H9 (cell line): ENCODE measurements at regions not wholly inside any gene's neighbourhood (a gene's known extent, or its start where the extent isn't known, plus 50 kb on each side); places are given as distances from the start of the nearest gene placed in this dataset.

Experiments
- DNase-seq: peaks from one replicate; pipeline ENCODE4 v3.0.0-alpha.2; 2017
- H2AFZ ChIP-seq: one replicate; pipeline ENCODE4 v1.6.1; 2013; ENCODE audit warnings: mild to moderate bottlenecking, low read length, control low read depth, moderate library complexity
- H2AK5ac ChIP-seq: 2 replicates; pipeline ENCODE4 v1.6.1; 2013; ENCODE audit warnings: low read length, control low read depth, mixed read lengths; ENCODE audit not compliant: insufficient read length
- H2BK120ac ChIP-seq: one replicate; pipeline ENCODE4 v1.6.1; 2013; ENCODE audit warnings: low read depth, mild to moderate bottlenecking, low read length, control low read depth, inconsistent platforms; ENCODE audit not compliant: poor library complexity, severe bottlenecking
- H2BK12ac ChIP-seq: 2 replicates; pipeline ENCODE4 v1.6.1; 2013; ENCODE audit warnings: low read length, control low read depth, mixed read lengths, low read depth; ENCODE audit not compliant: insufficient read length
- H2BK15ac ChIP-seq: 2 replicates; pipeline ENCODE4 v1.6.1; 2013; ENCODE audit warnings: low read depth, low read length, control low read depth
- H2BK20ac ChIP-seq: one replicate; pipeline ENCODE4 v1.6.1; 2013; ENCODE audit warnings: low read depth, mild to moderate bottlenecking, low read length, control low read depth, inconsistent platforms; ENCODE audit not compliant: poor library complexity, severe bottlenecking
- H2BK5ac ChIP-seq: 2 replicates; pipeline ENCODE4 v1.6.1; 2013; ENCODE audit warnings: low read length, control low read depth, mixed read lengths; ENCODE audit not compliant: insufficient read length
- H3K14ac ChIP-seq: 2 replicates; pipeline ENCODE4 v1.6.1; 2013; ENCODE audit warnings: low read length, control low read depth; ENCODE audit not compliant: insufficient read depth
- H3K18ac ChIP-seq: 2 replicates; pipeline ENCODE4 v1.6.1; 2013; ENCODE audit warnings: low read depth, mild to moderate bottlenecking, mixed read lengths, low read length, control low read depth; ENCODE audit not compliant: insufficient read length
- H3K23ac ChIP-seq: 2 replicates; pipeline ENCODE4 v1.6.1; 2013; ENCODE audit warnings: low read length, control low read depth, mixed read lengths, low read depth; ENCODE audit not compliant: insufficient read length
- H3K23me2 ChIP-seq: 2 replicates; pipeline ENCODE4 v1.6.1; 2013; ENCODE audit warnings: low read depth, mild to moderate bottlenecking, mixed read lengths, low read length, control low read depth; ENCODE audit not compliant: insufficient read length, poor library complexity, severe bottlenecking
- H3K27ac ChIP-seq: 2 replicates; pipeline ENCODE4 v1.5.1; 2013; ENCODE audit warnings: low read length, control low read depth, mixed read lengths, low read depth; ENCODE audit not compliant: insufficient read length
- H3K27me3 ChIP-seq: 2 replicates; pipeline ENCODE4 v1.6.1; 2013; ENCODE audit warnings: low read length, control low read depth, inconsistent platforms; ENCODE audit not compliant: insufficient read depth
- H3K4ac ChIP-seq: 2 replicates; pipeline ENCODE4 v1.6.1; 2013; ENCODE audit warnings: low read depth, mild to moderate bottlenecking, control low read depth, inconsistent platforms, low read length, moderate library complexity
- H3K4me1 ChIP-seq: 2 replicates; pipeline ENCODE4 v1.6.1; 2013; ENCODE audit warnings: low read length, control low read depth, inconsistent platforms; ENCODE audit not compliant: insufficient read depth
- H3K4me2 ChIP-seq: 2 replicates; pipeline ENCODE4 v1.6.1; 2013; ENCODE audit warnings: low read length, control low read depth, mixed read lengths; ENCODE audit not compliant: insufficient read length, insufficient read depth
- H3K56ac ChIP-seq: 2 replicates; pipeline ENCODE4 v1.6.1; 2013; ENCODE audit warnings: low read depth, mild to moderate bottlenecking, mixed read lengths, low read length, control low read depth; ENCODE audit not compliant: insufficient read length
- H3K79me1 ChIP-seq: 2 replicates; pipeline ENCODE4 v1.6.1; 2013; ENCODE audit warnings: low read depth, mild to moderate bottlenecking, moderate library complexity, low read length, control low read depth, inconsistent platforms; ENCODE audit not compliant: insufficient read depth, poor library complexity, severe bottlenecking
- H3K79me2 ChIP-seq: 2 replicates; pipeline ENCODE4 v1.6.1; 2013; ENCODE audit warnings: low read length, control low read depth, inconsistent platforms; ENCODE audit not compliant: insufficient read depth
- H3K9ac ChIP-seq: 2 replicates; pipeline ENCODE4 v1.6.1; 2013; ENCODE audit warnings: low read length, control low read depth, mixed read lengths; ENCODE audit not compliant: insufficient read length; ENCODE audit errors: extremely low read depth
- H3K9me3 ChIP-seq: one replicate; pipeline ENCODE4 v1.6.1; 2013; ENCODE audit warnings: low read depth, low read length, inconsistent platforms; ENCODE audit not compliant: control insufficient read depth
- H3T11ph ChIP-seq: one replicate; pipeline ENCODE4 v1.6.1; 2013; ENCODE audit warnings: mild to moderate bottlenecking, low read length, control low read depth, inconsistent platforms
- H4K20me1 ChIP-seq: one replicate; pipeline ENCODE4 v1.6.1; 2013; ENCODE audit not compliant: control insufficient read depth, insufficient read length, insufficient read depth
- H4K5ac ChIP-seq: 2 replicates; pipeline ENCODE4 v1.6.1; 2013; ENCODE audit warnings: low read depth, mild to moderate bottlenecking, mixed read lengths, low read length, control low read depth; ENCODE audit not compliant: insufficient read length
- H4K8ac ChIP-seq: replicated peaks from 2 replicates; pipeline ENCODE4 v1.6.1; 2013; ENCODE audit warnings: low read length, control low read depth, mixed read lengths, low read depth; ENCODE audit not compliant: insufficient read length
- H4K91ac ChIP-seq: 2 replicates; pipeline ENCODE4 v1.6.1; 2013; ENCODE audit warnings: low read depth, mild to moderate bottlenecking, moderate library complexity, mixed read lengths, low read length, control low read depth; ENCODE audit not compliant: insufficient read length
- H3K27ac Mint-ChIP-seq, 3 experiments: 2 replicates in 2 of 3; 3 replicates in 1 of 3; pipeline ENCODE4 v1.8.0; 2020 to 2021; ENCODE audit warnings: mixed read lengths in 3 of 3, mild to moderate bottlenecking in 1 of 3, moderate library complexity in 1 of 3
- H3K27me3 Mint-ChIP-seq: 2 replicates; pipeline ENCODE4 v1.8.0; 2021; ENCODE audit warnings: low read depth, mild to moderate bottlenecking, moderate library complexity, mixed read lengths
- H3K36me3 Mint-ChIP-seq, 3 experiments: 2 replicates in 2 of 3; 3 replicates in 1 of 3; pipeline ENCODE4 v1.8.0; 2020 to 2021; ENCODE audit warnings: low read depth in 3 of 3, mixed read lengths in 3 of 3; ENCODE audit not compliant: insufficient read depth in 1 of 3
- H3K4me1 Mint-ChIP-seq, 2 experiments: 2 replicates each; pipeline ENCODE4 v1.8.0; 2020; ENCODE audit warnings: mixed read lengths in 2 of 2
- H3K4me3 Mint-ChIP-seq, 2 experiments: 2 replicates in 1 of 2; 3 replicates in 1 of 2; pipeline ENCODE4 v1.8.0; 2020 to 2021; ENCODE audit warnings: mild to moderate bottlenecking in 2 of 2, mixed read lengths in 2 of 2, moderate library complexity in 1 of 2
- H3K9me3 Mint-ChIP-seq, 2 experiments: 2 replicates in 1 of 2; 3 replicates in 1 of 2; pipeline ENCODE4 v1.8.0; 2020; ENCODE audit warnings: mild to moderate bottlenecking in 2 of 2, mixed read lengths in 2 of 2, moderate library complexity in 1 of 2
- CTCF ChIP-seq: fragments of 200-600 bp; sonication (generic); conservative IDR thresholded peaks from 3 replicates; pipeline ENCODE4 v1.8.0; 2021; ENCODE audit warnings: antibody characterized with exemption, mild to moderate bottlenecking
- WGBS: extraction: QIAGEN DNeasy Blood & Tissue Kit; methylation state at CpG from one replicate; pipeline ENCODE4 v1.1.7; 2013; ENCODE audit warnings: missing lambda C conversion rate, low lambda C conversion rate, mixed read lengths; ENCODE audit not compliant: insufficient read length; ENCODE audit errors: extremely low coverage; 5-methylcytosine and 5-hydroxymethylcytosine counted together

GRCh38 chr20:40861427-40862008 lies 167.1 kb upstream of the TOP1 start:
- no peaks in the 10 kb centered on the region for H4K20me1 ChIP-seq

More at GRCh38 chr20:40861427-40862008, 167.1 kb upstream of the TOP1 start:
- no peak overlapping the region for H2BK5ac ChIP-seq
- no peak overlapping the region for H3T11ph ChIP-seq
- no CpG with 5 or more reads among the region's 11 CpGs for WGBS
- TF ChIP-seq CTCF, result no peak
- Mint-ChIP-seq H3K9me3 (no peaks in the 10 kb centered on the region), H3K4me3 (no peak overlapping the region), H3K27ac (no peak overlapping the region), H3K36me3 (no peaks in the 10 kb centered on the region; a peak in 1 of 7 replicates), H3K4me1 (peaks cover 29 to 36% of the 10 kb centered on the region in 2 experiments), H3K27me3 (peaks cover 8% of the 10 kb centered on the region)
- no peaks in the 10 kb centered on the region for H3K9me3 ChIP-seq
- no peak overlapping the region for H3K56ac ChIP-seq
- no peak overlapping the region for H2AK5ac ChIP-seq
- H2BK15ac ChIP-seq, result no peak overlapping the region
- H3K4me1 ChIP-seq, result peaks cover 6% of the 10 kb centered on the region; the same call in 1 of the 2 replicates
- H4K8ac ChIP-seq, result no peak overlapping the region
- no peaks in the 10 kb centered on the region for H3K23me2 ChIP-seq
- no peak overlapping the region for H3K18ac ChIP-seq
- H3K27me3 ChIP-seq, result no peaks in the 10 kb centered on the region
- H3K79me1 ChIP-seq, result no peaks in the 10 kb centered on the region
- no peak for DNase-seq
- H2AFZ ChIP-seq, result no peak overlapping the region
- H2BK12ac ChIP-seq, result no peak overlapping the region
- no peak overlapping the region for H3K4ac ChIP-seq
- H3K23ac ChIP-seq, result no peak overlapping the region
- no peak overlapping the region for H4K5ac ChIP-seq
- H4K91ac ChIP-seq, result no peak overlapping the region
- H2BK20ac ChIP-seq, result no peak overlapping the region
- no peak overlapping the region for H3K9ac ChIP-seq
- H3K4me2 ChIP-seq, result no peak overlapping the region
- H3K14ac ChIP-seq, result peak overlapping the region; percentile 17
- H3K27ac ChIP-seq, result no peak overlapping the region
- H2BK120ac ChIP-seq, result no peak overlapping the region
- H3K79me2 ChIP-seq, result no peaks in the 10 kb centered on the region
